IPS DF 19.7 (cell line): ENCODE measurements at regions not wholly inside any gene's neighbourhood (a gene's known extent, or its start where the extent isn't known, plus 50 kb on each side); places are given as distances from the start of the nearest gene placed in this dataset.
"Not testable (repeated sequence)": the region's sequence is repeated elsewhere in the genome, so short reads cannot be mapped to it uniquely, and the experiment has no call there.

Experiments
- DNase-seq: peaks from one replicate; pipeline ENCODE4 v3.0.0-alpha.2; 2013; ENCODE audit warnings: low read depth, low spot score

DNA sequence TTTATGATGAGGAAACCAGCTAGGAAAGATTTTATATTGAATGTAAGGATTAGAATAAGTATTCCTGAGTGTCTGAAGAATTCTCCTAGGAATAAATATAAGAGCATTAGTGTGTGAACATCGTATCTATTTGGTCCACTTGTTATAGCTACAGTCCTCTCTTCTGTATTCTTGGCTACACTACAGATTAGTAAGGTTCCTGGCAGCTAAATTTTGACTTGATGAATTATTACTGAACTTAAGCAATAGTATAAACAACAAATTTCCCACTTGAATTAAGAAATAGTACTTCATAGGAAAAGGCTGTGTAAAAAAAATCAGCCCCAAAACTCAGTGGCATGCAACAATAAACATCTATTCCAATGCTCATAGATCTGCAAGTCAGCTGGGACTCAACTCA lies 138.4 kb upstream of the G2E3 start:
- no peak for DNase-seq

DNA sequence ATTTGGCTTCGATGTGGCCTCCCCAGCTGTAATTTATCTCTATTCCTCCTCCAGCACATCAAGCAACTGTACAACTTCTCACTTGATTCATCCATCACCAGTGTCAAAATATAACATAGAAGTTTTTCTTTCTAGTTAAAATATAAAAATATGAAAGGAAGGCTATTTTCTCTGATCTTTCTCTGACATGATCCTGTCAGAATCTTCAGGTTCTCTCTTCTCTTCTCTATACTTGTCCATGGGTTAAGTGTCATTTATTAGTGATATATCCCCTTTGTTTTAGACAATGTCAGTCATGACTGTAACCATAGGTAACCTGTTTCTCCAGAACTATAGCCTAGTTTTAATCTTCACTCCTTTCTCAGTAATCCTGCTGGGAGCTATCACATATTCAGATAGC lies 132.5 kb upstream of the G2E3 start:
- no peak for DNase-seq

DNA sequence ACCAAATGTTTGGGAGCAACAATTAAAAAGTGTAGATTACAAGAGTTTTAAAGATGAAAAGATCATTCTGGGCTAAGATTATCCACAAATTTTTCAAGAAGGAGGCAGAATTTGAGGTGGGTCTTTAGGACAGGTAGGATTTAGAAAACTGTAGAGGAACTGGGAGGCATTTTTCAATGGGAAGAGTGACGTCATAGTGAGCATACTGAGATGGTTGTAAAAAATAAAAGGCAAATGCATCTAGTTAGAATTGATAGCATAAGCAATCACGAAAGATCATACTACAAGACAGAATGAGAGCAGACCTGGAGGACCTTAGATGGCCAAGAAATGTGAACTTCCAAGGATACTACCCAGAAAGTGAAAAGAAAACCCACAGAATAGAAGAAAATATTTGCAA lies 131.6 kb upstream of the G2E3 start:
- DNase-seq: no peak

DNA sequence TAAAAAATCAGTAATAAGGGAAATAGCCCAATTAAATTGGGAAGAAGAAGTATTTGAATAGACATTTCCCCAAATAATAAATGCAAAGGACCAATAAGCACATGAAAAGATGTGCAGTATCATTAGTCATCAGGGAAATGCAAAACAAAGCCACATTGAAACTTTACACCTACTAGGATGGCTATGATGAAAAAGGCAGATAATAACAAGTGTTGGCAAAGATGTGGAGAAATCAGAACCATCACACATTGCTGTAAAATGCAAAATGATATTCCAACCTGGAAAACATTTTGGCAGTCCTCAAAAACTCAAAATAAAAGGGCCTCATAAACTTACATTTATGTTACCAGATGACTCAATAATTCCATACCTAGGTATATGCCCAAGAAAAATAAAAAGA lies 131.1 kb upstream of the G2E3 start:
- no peak for DNase-seq

DNA sequence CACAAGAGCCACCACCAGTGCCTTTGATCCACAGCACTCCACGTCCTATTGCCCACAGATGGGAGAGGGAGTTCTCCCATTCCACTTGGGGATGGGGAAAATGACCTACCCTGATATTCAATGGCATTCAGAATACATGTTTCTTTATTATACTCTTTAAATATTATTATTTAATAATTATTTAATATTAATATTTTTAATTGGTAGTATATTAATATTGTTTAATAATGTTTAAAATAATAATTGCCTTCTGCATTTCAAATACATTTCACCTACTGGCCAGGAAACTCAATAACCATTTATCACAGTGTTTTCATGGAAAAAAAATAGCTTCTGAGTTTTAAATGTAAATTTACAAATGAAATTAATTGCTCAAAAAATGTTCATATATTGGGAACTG lies 127.4 kb upstream of the G2E3 start:
- no peak for DNase-seq

DNA sequence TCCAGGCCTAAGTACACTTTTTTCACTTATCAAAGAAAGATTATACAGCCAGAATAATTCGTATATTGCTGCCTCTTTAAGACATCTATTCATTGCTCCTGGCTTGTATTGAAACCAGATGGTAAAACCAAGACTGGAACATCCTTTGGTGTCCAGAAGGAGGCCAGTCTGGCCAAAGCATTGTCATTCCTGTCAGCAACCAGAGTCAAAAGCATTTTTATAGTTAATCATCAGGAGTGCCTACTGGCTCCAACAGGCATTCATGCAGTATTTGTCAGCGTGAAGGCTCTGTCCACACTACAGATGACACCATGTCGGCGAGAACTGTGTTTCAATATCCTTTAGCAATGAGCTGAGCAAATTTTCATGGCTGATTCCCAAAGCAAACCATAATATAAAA lies 118.0 kb upstream of the G2E3 start:
- no peak for DNase-seq

DNA sequence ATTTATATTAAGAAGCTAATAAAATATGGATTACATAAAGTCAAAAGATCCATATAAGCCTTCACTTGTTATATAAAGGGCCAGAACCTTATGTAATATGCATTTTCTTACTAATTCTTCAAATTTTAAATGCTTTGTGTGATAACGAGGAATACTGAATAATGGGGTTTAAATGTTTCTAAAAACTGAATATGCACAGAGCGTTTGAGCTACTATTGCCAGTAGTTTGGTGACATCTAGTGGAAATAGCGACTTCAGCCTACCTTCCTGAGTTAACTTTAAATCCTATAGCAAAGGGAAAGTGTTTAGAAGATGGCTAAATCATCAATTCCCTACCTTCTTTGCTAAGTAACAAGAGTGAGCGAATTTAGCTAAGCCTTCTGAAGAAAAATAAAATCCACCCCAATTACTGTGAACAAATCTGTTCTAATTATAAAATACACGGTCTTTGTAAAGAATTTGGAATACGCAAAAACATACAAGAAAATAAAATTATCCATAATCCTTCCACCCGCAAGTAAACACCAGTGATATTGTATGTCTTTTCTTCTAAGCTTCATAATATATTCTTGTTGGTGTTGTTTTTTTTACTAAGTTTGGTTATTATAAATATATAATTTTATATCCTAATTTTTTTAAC lies 115.5 kb upstream of the G2E3 start:
- DNase-seq: no peak

DNA sequence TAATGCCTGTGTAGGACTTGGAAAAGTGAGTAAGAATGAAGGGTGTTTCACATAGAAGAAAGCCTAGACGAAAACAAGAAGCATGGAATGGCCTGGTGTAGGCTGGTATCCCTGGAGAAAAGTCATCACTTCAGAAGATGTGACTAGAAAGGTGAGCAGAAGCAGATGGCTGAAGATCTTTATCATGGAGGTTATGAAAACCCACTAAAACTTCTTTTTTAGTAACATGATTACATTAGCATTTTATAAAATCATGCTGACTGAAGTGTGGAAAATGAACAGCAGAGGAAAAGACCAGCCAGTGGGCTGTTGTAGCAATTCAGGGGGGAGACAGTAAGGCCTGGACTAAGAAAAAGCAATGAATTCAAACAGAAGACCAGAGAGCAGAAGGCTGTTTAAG lies 114.5 kb upstream of the G2E3 start:
- no peak for DNase-seq

DNA sequence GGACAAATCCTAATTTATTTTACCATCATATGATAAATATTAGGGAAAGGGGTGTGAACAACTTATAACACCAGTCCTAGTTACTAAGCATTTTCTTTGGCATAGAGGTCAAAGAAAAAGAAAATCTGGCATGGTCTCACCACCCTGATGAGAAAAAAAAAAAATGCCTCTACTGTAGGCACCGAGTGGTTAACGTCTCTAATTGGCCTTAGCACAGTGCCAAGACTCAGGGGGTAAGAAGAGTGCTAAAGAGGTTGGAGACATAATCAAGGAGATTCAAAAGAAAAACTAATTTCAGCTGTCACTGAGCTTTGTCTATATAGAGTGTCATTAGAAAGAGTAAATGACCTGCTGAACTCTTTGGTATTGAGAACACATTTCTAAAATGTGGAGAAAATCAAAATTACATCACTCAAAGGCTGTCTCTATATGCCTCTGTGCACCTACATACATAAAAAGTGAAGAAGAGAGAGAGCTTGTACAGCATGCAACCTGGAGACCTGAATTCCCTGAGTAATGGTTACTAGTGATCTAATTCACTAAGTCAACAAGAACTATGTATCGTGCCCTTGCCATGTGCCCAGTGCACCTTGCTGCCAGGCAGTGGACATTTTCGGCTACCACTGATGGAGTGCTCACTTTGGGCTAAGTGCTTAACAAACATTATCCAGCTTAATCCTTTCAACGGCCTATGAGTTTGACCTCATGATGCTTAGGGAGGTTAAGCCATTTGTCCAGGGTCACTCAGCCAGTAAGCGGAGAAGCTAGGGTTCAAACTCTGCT lies 113.8 kb upstream of the G2E3 start:
- no peak for DNase-seq

DNA sequence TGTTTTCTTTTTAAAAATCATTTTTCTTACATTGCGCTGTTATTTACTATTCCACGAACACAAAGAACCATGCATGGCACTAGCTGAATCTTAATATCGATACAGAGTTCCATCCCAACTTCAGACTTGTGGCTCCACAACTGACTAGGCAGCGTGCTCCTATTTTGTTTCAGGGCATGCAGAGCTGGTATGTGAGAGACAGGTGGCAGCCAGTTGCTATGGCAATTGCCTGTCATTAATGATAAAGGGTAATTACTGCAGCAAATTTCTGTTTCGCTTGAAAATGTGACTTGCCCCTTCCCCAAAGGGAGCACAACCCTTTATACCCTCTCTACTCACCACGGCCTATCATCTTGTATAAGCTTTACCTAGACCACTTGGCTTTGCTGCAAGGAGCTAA lies 113.1 kb upstream of the G2E3 start:
- DNase-seq: no peak

DNA sequence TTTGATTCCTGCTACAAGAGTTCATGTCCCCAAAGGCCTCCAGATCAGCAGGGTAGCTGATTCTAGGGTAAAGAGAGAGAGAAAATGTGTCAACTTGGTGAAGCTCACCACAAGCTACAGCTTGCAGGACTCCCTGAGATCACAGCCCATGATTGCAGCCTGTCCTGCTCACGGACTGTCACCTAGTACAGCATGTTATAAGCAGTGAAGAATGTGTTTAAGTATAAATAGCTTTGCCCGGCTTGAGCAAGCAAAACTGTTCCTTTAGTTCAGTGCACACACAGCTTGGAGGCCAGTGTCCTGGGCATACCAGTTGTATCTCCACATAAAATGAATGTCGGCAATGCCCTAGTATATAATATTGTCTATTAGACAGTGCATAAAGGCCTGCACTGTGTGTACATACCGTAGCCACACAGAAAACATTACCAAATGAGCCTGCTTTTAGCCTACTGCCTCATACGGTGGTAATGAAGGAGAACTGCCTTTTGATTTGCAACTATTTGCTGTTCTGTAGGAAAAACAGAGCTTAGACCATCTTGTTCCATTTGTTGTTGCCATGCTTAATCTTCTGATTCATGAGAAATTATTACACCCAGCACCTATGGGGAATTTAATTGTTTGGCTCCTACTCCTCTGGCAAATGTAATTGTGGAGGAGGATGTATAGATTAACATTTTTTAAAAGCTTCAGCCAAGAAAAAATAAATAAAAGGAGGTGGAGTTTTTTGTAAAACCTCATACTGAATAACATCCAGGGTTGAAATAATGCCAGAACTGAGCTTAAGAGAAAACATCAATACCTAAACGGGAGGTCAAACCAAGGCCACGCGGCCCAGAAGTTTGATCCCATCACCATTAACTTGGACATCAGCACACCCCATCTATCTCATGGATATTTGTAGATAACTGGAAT lies 108.1 kb upstream of the G2E3 start:
- DNase-seq: no peak

DNA sequence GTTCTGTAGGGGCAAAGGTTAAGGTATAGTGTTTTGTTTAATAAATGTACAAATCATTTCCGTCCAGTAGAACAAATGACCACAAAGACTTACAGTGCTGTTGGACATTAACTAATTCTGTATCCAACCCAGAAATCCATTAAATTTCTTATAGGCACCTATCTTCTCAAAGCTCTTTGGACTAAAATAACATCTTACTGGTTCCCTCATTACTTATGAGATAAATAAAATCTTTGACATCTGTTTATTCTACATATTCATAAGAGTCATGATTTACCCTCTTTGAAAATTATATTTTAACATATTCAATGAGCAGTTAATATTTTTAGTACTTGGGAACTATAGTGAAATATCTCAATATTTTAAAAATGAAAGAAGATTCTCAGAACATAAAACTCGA lies 102.7 kb upstream of the G2E3 start:
- no peak for DNase-seq

DNA sequence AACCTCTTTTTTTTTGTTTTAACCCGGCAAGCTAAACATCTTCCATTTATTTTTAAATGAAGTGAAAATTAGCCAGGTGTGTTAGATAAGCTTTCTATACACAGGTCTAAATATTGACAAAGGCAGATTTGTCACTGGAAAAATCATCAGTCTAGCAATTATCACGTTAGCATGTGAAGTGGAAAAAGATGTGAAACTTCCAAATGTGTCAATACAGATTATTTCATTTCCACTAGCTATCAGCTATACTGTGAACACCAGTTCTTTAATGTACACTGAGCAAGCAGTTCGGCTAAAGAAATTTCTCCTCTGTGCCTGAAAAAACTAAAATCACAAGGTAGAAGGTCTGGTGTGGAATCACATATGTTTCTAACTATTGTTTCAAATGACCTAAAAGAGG lies 96.6 kb upstream of the G2E3 start:
- DNase-seq: no peak

DNA sequence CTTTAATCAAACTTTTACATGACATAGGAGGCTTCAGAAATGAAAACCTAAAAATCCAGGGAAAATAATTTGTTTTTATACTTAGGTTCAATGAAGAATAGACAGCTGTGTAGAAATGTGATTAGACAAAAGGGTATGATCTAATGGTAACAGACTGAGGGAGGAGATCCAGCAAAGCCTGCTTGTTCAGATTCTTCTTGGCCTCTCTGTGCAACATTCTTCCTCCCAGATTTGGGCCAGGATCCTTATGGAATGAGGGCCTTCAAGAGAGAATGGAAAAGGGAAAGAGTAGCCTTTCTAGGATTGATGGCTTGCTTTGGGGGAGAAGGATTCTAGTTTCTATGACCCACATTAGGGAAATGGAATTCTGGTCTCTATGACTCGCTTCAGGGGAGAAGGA lies 94.5 kb upstream of the G2E3 start:
- DNase-seq: no peak

DNA sequence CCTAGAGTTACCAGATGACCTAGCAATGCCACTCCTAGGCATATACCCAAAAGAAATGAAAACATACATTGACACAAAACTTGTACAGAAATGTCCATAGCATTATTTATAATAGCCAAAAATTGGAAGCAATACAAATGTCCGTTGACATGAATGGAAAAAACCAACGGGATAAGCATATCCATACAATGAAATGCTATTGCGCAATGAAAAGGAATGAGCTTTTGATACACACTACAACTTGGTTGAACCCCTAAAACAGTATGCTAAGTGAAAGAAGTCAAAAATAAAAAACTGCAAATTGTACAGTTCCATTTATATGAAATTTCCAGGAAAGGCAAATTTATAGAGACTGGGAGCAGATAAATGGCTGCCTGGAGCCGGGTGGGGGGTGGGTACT lies 90.6 kb upstream of the G2E3 start:
- no peak for DNase-seq

DNA sequence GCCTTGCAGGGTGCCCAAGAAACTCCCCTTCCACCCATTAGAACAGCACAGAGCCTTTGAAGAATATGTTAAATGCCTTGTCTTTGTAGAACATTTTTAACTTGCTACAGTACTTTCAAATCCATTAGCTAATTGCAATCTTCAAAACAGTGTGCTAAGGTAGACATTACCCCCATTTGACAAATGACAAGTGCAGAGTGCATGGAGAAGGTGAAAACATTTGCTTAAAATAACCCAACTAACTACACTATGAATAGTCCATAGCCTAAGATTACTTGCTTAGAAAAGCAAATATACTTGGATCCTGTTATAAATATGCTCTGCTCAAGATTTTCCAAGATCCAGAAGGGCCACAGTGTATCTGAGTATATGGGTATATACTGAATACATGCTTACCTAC lies 87.0 kb upstream of the G2E3 start:
- no peak for DNase-seq

DNA sequence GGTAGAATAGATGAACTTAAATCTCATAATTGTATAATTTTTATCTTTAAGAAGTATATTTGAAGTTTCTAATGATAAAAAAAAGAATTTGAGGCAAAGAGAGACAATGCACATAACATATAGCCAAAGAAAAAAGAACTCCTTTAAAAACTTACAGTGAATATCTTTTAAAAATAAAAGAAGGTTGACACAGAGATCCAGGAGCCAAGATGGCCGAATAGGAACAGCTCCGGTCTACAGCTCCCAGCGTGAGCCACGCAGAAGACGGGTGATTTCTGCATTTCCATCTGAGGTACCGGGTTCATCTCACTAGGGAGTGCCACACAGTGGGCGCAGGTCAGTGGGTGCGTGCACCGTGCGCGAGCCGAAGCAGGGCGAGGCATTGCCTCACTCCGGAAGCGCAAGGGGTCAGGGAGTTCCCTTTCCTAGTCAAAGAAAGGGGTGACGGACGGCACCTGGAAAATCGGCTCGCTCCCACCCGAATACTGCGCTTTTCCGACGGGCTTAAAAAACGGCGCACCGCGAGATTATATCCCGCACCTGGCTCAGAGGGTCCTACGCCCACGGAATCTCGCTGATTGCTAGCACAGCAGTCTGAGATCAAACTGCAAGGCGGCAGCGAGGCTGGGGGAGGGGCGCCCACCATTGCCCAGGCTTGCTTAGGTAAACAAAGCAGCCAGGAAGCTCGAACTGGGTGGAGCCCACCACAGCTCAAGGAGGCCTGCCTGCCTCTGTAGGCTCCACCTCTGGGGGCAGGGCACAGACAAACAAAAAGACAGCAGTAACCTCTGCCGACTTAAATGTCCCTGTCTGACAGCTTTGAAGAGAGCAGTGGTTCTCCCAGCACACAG lies 84.9 kb upstream of the G2E3 start:
- not testable (repeated sequence) for DNase-seq

DNA sequence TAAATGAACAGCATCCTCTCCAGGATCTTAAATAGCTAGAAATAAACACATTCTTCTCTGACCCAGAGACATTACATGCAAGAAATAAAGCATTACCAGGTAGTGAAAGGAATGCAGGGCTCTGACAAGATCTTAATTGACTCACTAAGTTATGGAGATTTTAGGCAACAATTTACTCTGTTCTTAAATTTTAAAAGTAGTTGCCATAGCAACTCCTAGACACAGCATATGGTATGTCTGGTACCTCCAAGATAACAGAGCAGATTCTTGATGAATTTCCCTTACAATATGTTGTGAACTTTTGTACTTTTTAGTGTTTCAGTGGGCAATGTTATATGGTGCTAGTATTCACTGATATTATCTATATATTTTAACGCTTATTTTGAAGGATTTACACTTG lies 76.7 kb upstream of the G2E3 start:
- no peak for DNase-seq

DNA sequence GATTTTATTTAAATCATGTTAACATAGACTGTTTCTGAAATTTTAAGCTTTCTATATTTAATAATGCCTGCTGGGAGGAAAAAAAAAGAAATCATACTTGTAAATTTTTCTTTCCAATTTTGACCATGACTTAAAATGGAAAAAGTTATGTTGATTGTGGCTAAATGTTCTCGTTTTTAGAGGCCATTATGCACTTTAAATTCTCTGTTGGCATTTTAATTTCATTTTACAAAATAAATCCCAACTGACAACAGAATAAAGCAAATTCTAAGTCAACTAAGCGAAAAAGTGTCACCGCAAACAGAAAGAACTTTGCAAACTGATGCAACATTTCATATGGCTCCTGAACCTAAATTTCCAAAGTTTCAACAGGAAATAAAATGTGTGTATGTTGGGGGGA lies 74.8 kb upstream of the G2E3 start:
- no peak for DNase-seq

DNA sequence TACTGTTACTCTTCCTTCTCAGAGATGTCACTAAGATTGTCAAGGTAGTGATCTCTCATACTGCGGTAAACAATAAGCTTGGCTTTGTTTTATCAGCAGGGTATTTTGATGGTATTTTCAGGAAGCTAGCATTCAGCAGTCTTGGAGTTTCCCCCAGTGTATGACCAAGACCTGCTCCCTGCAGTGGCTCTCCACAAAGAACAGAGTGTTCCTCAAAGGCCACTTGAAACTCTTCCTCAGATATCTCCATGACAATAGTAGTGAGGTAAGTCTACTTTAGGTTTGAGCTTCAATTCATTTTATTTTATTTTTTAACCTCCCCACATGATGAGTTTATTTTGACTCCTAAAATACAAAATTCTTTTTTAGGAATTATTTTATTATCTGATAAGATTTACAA lies 74.0 kb upstream of the G2E3 start:
- peak; percentile 15 for DNase-seq

DNA sequence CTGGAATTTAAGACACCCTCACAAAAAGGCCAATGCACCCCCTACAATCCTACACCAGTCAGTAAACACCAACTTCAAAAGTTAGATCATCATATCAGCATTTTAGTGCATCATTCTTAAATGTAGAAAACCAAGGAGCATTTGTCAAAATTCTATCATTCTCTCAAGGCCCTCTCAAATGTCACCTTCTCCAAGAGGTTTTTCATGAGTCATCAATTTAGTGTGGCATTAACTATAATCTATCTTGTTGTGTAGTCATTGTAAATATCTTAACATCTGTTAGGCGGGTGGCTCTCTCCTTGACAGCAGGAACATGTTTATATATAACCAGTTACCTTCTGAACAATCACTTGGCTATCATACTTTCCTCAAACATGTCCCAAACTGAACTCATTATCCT lies 62.1 kb upstream of the G2E3 start:
- no peak for DNase-seq

DNA sequence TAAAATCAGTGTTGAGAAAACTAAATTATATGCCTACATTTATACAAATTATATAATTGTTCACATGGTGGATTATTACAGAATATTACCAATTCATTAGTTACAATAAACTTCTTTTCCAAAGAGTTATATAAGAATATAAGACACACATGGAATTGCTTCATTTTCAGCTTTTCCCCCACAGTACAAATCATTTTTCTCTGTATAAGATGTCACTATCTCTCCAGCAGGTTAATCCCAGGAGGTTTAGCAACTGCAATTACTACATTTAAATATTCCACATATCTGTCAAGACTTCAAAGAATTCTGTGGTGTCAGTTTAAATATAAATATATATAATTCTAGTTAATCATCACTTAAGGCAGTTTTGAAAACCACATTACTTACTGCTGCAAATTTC lies 59.6 kb upstream of the G2E3 start:
- DNase-seq: no peak
